HepG2 (cell line): ENCODE measurements at regions not wholly inside any gene's neighbourhood (a gene's known extent, or its start where the extent isn't known, plus 50 kb on each side); places are given as distances from the start of the nearest gene placed in this dataset.

ENCODE experiments used
- MED1 ChIP-seq: sonication (generic); formaldehyde crosslinking; IDR thresholded peaks from 2 replicates; pipeline ENCODE4 v1.4.0; 2020; ENCODE audit warnings: missing genetic modification reagents
- MTF1 ChIP-seq: sonication (generic); formaldehyde crosslinking; IDR thresholded peaks from 2 replicates; pipeline ENCODE4 v1.5.0; 2020; ENCODE audit warnings: missing genetic modification reagents
- SKI ChIP-seq: fragments of 450-650 bp; IDR thresholded peaks from one replicate; pipeline ENCODE4 v1.6.1; 2018; ENCODE audit warnings: mild to moderate bottlenecking; ENCODE audit not compliant: partially characterized antibody
- TCF7 ChIP-seq: sonication (generic); IDR thresholded peaks from 2 replicates; pipeline ENCODE4 v1.6.1; 2016; ENCODE audit warnings: antibody characterized with exemption, low read depth

GRCh38 chr3:75193797-75194196 is 470.3 kb upstream of the FRG2C start:
- TF ChIP-seq MED1 (no peak), TCF7 (no peak), MTF1 (CRISPR knock-in tag) (no peak), SKI (no peak)
